Mesothelial cell of epicardium (in vitro differentiated cells): ENCODE measurements at regions not wholly inside any gene's neighbourhood (a gene's known extent, or its start where the extent isn't known, plus 50 kb on each side); places are given as distances from the start of the nearest gene placed in this dataset.

Source experiments
- DNase-seq, 2 experiments: peaks; one replicate each; pipeline ENCODE4 v3.0.0; 2021; ENCODE audit warnings: low spot score in 2 of 2; ENCODE audit not compliant: unreplicated experiment in 2 of 2
- H3K27ac Mint-ChIP-seq: 2 replicates; pipeline ENCODE4 v1.8.0; 2021; ENCODE audit warnings: mixed read lengths
- H3K27me3 Mint-ChIP-seq: 2 replicates; pipeline ENCODE4 v1.8.0; 2021; ENCODE audit warnings: low read depth, mixed read lengths
- H3K36me3 Mint-ChIP-seq: 2 replicates; pipeline ENCODE4 v1.8.0; 2021; ENCODE audit warnings: mixed read lengths
- H3K4me1 Mint-ChIP-seq: 2 replicates; pipeline ENCODE4 v1.8.0; 2021; ENCODE audit warnings: mixed read lengths
- H3K4me3 Mint-ChIP-seq: 2 replicates; pipeline ENCODE4 v1.8.0; 2021; ENCODE audit warnings: mild to moderate bottlenecking, moderate library complexity, mixed read lengths
- H3K9me3 Mint-ChIP-seq: 2 replicates; pipeline ENCODE4 v1.8.0; 2021; ENCODE audit warnings: mixed read lengths
- TF ChIP-seq, protein P1 (sequence below): fragments of 200-600 bp; sonication (generic); IDR thresholded peaks from one replicate; pipeline ENCODE4 v1.5.0; 2021; ENCODE audit warnings: antibody characterized with exemption; ENCODE audit not compliant: unreplicated experiment

DNA sequence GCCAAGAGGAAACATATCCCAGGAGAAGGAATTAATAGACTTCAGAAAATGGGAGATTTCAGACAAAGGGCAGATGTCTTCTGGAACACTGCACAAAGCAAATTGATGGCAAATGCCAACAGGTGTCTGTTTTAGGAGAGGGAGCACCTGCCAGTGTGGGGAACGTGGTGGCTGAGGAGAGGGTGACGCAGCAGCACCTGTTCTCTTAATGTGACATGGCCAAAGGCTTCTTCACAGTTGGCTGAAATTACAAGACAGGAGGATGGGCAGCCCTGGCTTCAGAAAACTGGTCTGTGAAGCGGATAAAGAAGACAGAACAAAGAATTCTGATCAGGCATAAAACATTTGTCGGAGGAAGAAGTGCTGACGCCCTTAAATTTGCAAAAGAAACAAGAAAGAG lies 178.7 kb upstream of the RUNX1 start:
- H3K4me3 Mint-ChIP-seq = no peak overlapping the region
- no peaks in the 10 kb centered on the region for H3K9me3 Mint-ChIP-seq
- no peaks in the 10 kb centered on the region for H3K36me3 Mint-ChIP-seq
- no peak for DNase-seq
- TF ChIP-seq, protein P1, sequence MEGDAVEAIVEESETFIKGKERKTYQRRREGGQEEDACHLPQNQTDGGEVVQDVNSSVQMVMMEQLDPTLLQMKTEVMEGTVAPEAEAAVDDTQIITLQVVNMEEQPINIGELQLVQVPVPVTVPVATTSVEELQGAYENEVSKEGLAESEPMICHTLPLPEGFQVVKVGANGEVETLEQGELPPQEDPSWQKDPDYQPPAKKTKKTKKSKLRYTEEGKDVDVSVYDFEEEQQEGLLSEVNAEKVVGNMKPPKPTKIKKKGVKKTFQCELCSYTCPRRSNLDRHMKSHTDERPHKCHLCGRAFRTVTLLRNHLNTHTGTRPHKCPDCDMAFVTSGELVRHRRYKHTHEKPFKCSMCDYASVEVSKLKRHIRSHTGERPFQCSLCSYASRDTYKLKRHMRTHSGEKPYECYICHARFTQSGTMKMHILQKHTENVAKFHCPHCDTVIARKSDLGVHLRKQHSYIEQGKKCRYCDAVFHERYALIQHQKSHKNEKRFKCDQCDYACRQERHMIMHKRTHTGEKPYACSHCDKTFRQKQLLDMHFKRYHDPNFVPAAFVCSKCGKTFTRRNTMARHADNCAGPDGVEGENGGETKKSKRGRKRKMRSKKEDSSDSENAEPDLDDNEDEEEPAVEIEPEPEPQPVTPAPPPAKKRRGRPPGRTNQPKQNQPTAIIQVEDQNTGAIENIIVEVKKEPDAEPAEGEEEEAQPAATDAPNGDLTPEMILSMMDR = no peak
- peaks cover 15% of the 10 kb centered on the region for H3K4me1 Mint-ChIP-seq
- no peaks in the 10 kb centered on the region for H3K27me3 Mint-ChIP-seq
- H3K27ac Mint-ChIP-seq = no peak overlapping the region

DNA sequence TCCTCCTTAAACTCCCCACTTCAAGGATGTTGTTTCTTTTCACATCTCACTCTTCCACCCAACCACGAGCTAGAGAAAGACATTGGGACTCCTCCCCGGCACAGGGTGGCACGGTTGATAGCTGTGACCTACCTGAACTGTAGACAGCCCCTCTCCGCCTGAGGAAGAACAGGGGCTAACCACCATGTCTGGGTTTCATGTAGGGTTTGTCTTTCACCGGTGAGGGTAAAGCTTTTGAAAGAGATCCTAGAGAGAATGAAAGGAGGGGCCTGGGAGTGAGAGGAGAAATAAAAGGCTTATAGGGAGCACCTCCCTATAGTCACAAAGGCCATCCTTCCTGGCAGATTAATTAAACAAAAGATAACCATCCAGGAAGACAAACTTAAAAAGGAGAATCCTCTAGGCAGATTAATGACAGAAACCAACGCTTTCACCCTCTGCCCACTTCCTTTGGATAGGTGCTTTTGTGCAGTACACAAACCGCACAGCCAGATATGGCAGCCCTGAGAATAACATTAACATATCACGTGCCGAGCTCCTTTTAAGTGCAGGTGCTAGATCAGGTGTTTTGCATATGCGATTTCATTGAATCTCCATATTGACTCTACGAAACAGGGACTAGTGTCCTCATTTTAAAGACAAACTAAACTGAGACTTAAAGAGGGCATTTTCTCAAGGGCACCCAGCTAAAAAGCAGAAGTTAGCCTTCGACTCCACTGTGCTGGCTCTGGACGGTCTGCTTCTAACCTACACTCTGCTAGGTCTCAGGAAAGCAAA lies 178.1 kb upstream of the RUNX1 start:
- no peaks in the 10 kb centered on the region for H3K9me3 Mint-ChIP-seq
- H3K36me3 Mint-ChIP-seq = no peaks in the 10 kb centered on the region
- DNase-seq = no peak
- TF ChIP-seq, protein P1 = no peak
- no peak overlapping the region for H3K4me3 Mint-ChIP-seq
- H3K4me1 Mint-ChIP-seq = peaks cover 12% of the 10 kb centered on the region
- no peak overlapping the region for H3K27ac Mint-ChIP-seq
- H3K27me3 Mint-ChIP-seq = no peaks in the 10 kb centered on the region

DNA sequence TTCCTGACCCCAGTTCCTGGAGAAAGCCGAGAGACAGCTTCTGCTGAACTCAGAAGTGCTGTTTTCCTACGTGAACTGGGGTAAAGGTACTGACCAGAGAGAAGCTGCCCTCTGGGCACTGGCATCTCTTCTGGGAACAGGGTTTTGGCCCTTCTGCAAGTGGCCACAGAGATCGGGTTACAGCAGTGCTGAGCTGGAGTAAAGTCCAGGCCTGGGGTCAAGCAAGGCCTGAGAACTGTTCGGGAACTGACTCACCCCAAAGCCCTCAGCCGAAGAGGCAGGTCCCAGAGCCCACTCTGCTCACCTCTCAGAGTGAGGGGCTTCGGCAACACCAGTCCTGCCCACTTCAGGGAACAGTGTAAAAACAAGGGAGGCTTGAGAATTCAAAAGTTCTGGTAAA lies 177.2 kb upstream of the RUNX1 start:
- no peak overlapping the region for H3K27ac Mint-ChIP-seq
- no peaks in the 10 kb centered on the region for H3K9me3 Mint-ChIP-seq
- DNase-seq = no peak

DNA sequence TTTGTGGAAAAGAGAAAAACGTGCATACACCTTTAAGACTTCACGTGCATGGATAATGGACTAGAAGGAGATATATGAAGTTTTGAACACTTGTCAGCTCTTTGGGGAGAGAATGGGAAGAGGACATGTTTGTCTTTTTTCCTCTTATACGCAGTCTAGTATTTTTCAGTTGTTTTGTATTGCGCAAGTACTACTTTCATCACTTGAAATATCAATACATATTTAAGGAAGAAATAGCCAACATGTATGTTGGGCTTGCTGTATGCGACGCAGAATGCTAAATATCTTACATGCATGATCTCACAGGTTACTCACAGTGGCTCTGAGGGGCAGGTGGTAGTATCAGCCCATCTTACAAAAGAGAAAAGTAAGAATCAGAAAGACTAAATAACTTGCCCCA lies 176.5 kb upstream of the RUNX1 start:
- Mint-ChIP-seq H3K4me1 (peaks cover 12% of the 10 kb centered on the region), H3K27ac (no peak overlapping the region), H3K27me3 (no peaks in the 10 kb centered on the region), H3K9me3 (no peaks in the 10 kb centered on the region), H3K4me3 (no peak overlapping the region), H3K36me3 (no peaks in the 10 kb centered on the region)
- DNase-seq = no peak
- TF ChIP-seq, protein P1 = no peak

More for the DNA sequence above, 177.2 kb upstream of the RUNX1 start:
- Mint-ChIP-seq H3K4me3 (no peak overlapping the region), H3K4me1 (peaks cover 12% of the 10 kb centered on the region), H3K27me3 (no peaks in the 10 kb centered on the region), H3K36me3 (no peaks in the 10 kb centered on the region)
- TF ChIP-seq, protein P1 = no peak

DNA sequence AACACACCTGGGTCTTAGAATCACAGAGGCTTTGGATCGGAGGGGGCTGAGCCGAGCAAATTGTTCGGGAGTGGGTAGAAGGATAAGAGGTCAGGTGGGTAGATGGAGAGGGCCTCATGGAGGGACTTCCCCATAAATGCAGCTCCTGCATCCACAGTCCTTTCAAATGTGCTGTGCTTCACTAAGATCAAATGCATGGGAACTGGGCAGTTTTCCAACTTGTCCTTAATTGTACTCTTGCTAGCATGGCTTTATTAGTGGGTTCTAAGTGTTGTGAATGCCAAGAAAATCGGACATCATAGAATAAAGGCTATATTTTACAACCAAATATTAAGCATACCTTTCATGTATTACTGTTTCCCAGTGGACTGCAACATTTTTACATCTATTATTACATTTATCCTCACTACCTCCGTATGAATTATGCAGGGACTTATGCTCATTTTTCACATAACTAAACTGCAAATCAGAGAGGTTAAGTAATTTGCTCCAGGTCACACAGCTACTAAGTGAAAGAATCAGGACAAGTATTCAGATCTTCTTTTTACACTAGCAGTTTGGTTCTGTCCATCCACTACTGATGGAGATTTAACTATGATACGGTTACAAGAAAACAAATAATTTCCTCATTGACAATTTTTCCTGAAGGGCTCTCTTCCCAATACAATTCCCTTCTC lies 174.5 kb upstream of the RUNX1 start:
- no peaks in the 10 kb centered on the region for H3K36me3 Mint-ChIP-seq

More for the DNA sequence above, 174.5 kb upstream of the RUNX1 start:
- no peak overlapping the region for H3K4me3 Mint-ChIP-seq
- H3K27ac Mint-ChIP-seq = no peak overlapping the region
- H3K9me3 Mint-ChIP-seq = no peaks in the 10 kb centered on the region
- no peak for DNase-seq
- no peaks in the 10 kb centered on the region for H3K27me3 Mint-ChIP-seq
- TF ChIP-seq, protein P1 = no peak
- peaks cover 12% of the 10 kb centered on the region for H3K4me1 Mint-ChIP-seq
